C4-2B (cell line): ENCODE measurements at regions not wholly inside any gene's neighbourhood (a gene's known extent, or its start where the extent isn't known, plus 50 kb on each side); places are given as distances from the start of the nearest gene placed in this dataset.

Experiments
- H3K27ac ChIP-seq: fragments of 450-650 bp; 2 replicates; pipeline ENCODE4 v1.5.1; 2017
- ZFX ChIP-seq: fragments of 450-650 bp; IDR thresholded peaks from 2 replicates; pipeline ENCODE4 v1.6.1; 2017
- TF ChIP-seq, protein P1 (sequence below): fragments of 450-650 bp; conservative IDR thresholded peaks from 2 replicates; pipeline ENCODE4 v1.5.1; 2017; ENCODE audit warnings: mild to moderate bottlenecking

- no peak overlapping the region for H3K27ac ChIP-seq
- TF ChIP-seq, protein P1, sequence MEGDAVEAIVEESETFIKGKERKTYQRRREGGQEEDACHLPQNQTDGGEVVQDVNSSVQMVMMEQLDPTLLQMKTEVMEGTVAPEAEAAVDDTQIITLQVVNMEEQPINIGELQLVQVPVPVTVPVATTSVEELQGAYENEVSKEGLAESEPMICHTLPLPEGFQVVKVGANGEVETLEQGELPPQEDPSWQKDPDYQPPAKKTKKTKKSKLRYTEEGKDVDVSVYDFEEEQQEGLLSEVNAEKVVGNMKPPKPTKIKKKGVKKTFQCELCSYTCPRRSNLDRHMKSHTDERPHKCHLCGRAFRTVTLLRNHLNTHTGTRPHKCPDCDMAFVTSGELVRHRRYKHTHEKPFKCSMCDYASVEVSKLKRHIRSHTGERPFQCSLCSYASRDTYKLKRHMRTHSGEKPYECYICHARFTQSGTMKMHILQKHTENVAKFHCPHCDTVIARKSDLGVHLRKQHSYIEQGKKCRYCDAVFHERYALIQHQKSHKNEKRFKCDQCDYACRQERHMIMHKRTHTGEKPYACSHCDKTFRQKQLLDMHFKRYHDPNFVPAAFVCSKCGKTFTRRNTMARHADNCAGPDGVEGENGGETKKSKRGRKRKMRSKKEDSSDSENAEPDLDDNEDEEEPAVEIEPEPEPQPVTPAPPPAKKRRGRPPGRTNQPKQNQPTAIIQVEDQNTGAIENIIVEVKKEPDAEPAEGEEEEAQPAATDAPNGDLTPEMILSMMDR = no peak
- no peak for TF ChIP-seq ZFX
These were observed 580.8 kb downstream of the CENPC start for GRCh38 chr4:66964467-66964866.

DNA sequence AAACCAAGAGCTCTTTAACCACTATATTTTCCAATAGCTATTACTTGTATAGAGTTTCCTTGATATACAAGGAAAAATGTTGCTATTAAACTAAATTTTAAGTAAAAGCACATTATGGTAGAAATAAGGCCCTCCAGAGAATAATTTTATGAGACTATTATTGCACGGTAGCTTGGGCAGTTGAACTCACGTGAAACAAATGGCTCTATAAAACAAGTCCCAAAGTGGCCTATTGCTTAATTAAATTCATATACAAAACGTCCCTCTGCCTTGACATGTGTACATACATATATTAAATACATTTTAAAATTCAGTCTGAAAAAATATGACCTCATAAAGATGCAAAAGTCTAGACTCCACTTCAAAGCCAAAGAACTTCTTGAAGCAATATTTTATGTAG is 582.2 kb downstream of the CENPC start:
- H3K27ac ChIP-seq = no peak overlapping the region
- TF ChIP-seq, protein P1 = no peak
- TF ChIP-seq ZFX = no peak

DNA sequence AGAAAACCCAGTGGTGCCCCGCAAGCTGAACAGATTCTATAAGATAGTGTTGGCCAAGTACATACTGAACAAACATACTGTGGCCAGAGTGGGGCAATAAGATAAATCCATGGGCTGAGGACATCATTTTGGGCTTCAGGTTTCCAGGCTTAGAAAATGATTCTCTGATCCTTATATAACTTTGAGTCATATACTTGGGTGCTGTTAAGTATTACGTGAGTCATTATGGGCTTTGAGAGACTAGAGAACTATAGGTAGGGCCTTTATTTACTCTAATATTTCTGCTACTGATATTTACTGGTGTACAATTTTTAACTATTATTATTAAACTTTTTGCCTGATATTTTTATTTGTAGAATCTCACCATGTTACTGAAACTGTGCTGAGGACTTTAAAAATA is 586.1 kb downstream of the CENPC start:
- H3K27ac ChIP-seq = no peak overlapping the region
- TF ChIP-seq, protein P1 = no peak
- no peak for TF ChIP-seq ZFX

- TF ChIP-seq ZFX = no peak
- TF ChIP-seq, protein P1 = no peak
- H3K27ac ChIP-seq = no peak overlapping the region
These were observed 588.5 kb downstream of the CENPC start for GRCh38 chr4:66956852-66957251.

DNA sequence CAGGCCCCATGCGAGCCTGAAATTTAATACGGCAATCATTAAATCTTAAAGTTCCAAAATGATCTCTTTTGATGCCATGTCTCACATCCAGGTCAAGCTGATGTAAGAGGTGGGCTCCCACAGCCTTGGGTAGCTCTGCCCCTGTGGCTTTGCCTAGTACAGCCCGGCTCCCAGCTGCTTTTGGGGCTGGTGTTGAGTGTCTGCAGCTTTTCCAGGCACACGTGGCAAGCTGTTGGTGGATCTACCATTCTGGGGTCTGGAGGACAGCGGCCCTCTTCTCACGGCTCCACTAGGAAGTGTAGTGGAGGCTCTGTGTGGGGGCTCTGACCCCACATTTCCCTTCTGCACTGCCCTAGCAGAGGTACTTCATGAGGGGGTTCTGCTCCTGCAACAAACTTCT is 588.9 kb downstream of the CENPC start:
- no peak for TF ChIP-seq ZFX
- TF ChIP-seq, protein P1 = no peak
- no peak overlapping the region for H3K27ac ChIP-seq

DNA sequence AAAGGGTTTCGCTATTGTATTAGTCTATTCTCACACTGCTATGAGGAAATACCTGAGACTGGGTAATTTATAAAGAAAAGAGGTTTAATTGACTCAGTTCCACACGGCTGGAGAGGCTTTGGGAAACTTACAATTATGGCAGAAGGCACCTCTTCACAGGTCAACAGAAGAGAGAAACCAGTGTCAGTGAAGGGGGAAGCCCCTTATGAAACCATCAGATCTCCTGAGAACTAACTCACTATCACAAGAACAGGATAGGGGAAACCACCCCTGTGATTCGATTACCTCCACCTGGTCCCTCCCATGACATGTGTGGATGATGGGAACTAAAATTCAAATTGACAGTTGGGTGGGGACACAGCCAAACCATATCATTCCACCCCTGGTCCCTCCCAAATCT is 589.5 kb downstream of the CENPC start:
- no peak for TF ChIP-seq ZFX
- TF ChIP-seq, protein P1 = no peak
- H3K27ac ChIP-seq = no peak overlapping the region

GRCh38 chr4:66949419-66949818 is 595.9 kb downstream of the CENPC start:
- TF ChIP-seq, protein P1 = no peak
- TF ChIP-seq ZFX = no peak
- H3K27ac ChIP-seq = no peak overlapping the region
